Hepatocyte (in vitro differentiated cells): ENCODE measurements at regions not wholly inside any gene's neighbourhood (a gene's known extent, or its start where the extent isn't known, plus 50 kb on each side); places are given as distances from the start of the nearest gene placed in this dataset.

ENCODE experiments used
- EZH2 ChIP-seq: fragments of 200-600 bp; sonication (generic); IDR thresholded peaks from 2 replicates; pipeline ENCODE4 v1.6.1; 2016; ENCODE audit warnings: antibody characterized with exemption, mild to moderate bottlenecking, borderline replicate concordance
- EZH2phosphoT487 ChIP-seq: fragments of 200-600 bp; sonication (generic); IDR thresholded peaks from one replicate; pipeline ENCODE4 v1.6.1; 2018; ENCODE audit warnings: antibody characterized with exemption, mild to moderate bottlenecking, low read depth, moderate library complexity; ENCODE audit not compliant: unreplicated experiment, severe bottlenecking
- TF ChIP-seq, protein P1 (sequence below): fragments of 200-600 bp; sonication (generic); IDR thresholded peaks from 2 replicates; pipeline ENCODE4 v1.5.1; 2016; ENCODE audit warnings: antibody characterized with exemption, mild to moderate bottlenecking; ENCODE audit not compliant: poor library complexity

DNA sequence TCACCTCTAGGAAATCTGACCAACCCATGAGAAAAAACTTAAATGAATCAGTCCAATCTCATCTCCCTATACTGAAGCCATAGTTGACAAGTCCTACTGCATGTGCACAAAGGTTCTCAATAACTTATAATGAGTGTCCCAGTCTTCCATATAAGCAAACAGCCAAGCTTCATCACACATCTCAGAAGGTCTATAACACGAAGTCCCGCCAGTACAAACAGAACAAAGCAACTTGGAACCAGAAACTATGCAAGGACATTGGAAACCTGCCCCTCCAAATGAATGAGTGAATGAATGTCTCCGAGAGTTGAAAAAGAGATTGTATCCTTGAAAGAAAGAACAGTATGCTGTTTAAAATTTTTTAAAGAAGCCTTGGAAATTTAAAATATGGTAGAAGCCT, 53.6 kb upstream of the IPO9 start:
- no peak for TF ChIP-seq EZH2
- TF ChIP-seq, protein P1, sequence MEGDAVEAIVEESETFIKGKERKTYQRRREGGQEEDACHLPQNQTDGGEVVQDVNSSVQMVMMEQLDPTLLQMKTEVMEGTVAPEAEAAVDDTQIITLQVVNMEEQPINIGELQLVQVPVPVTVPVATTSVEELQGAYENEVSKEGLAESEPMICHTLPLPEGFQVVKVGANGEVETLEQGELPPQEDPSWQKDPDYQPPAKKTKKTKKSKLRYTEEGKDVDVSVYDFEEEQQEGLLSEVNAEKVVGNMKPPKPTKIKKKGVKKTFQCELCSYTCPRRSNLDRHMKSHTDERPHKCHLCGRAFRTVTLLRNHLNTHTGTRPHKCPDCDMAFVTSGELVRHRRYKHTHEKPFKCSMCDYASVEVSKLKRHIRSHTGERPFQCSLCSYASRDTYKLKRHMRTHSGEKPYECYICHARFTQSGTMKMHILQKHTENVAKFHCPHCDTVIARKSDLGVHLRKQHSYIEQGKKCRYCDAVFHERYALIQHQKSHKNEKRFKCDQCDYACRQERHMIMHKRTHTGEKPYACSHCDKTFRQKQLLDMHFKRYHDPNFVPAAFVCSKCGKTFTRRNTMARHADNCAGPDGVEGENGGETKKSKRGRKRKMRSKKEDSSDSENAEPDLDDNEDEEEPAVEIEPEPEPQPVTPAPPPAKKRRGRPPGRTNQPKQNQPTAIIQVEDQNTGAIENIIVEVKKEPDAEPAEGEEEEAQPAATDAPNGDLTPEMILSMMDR = no peak
- TF ChIP-seq EZH2phosphoT487 = no peak
